SK-N-SH (cell line): ENCODE measurements at regions not wholly inside any gene's neighbourhood (a gene's known extent, or its start where the extent isn't known, plus 50 kb on each side); places are given as distances from the start of the nearest gene placed in this dataset.

Experiments
- TF ChIP-seq, protein P1 (sequence below): fragments of 200-600 bp; sonication (generic); IDR thresholded peaks from 2 replicates; pipeline ENCODE4 v1.6.1; 2017; ENCODE audit warnings: antibody characterized with exemption, mild to moderate bottlenecking, moderate library complexity
- TF ChIP-seq, protein P2 (sequence below): IDR thresholded peaks from 2 replicates; pipeline ENCODE4 v1.6.1; 2012; ENCODE audit warnings: mild to moderate bottlenecking, low read depth, low read length, moderate library complexity

DNA sequence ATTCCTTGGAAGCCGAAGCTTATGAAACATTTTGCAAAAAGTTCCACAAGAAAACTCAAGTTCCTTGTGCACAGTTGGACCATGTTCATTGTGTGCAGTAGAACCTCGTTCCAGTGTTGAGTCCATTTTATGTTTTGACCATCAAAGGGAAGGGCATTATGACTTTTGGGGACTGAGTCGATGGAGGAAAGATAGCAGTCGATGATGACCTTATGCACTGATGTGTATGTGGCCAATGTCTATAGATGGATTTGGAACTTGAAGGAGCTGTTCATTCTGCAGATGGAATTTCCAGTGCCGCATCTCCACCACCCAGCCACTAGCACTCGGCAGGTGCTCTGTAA is 71.5 kb upstream of the IGLL5 start:
- TF ChIP-seq, protein P1, sequence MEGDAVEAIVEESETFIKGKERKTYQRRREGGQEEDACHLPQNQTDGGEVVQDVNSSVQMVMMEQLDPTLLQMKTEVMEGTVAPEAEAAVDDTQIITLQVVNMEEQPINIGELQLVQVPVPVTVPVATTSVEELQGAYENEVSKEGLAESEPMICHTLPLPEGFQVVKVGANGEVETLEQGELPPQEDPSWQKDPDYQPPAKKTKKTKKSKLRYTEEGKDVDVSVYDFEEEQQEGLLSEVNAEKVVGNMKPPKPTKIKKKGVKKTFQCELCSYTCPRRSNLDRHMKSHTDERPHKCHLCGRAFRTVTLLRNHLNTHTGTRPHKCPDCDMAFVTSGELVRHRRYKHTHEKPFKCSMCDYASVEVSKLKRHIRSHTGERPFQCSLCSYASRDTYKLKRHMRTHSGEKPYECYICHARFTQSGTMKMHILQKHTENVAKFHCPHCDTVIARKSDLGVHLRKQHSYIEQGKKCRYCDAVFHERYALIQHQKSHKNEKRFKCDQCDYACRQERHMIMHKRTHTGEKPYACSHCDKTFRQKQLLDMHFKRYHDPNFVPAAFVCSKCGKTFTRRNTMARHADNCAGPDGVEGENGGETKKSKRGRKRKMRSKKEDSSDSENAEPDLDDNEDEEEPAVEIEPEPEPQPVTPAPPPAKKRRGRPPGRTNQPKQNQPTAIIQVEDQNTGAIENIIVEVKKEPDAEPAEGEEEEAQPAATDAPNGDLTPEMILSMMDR: no peak
- TF ChIP-seq, protein P2, sequence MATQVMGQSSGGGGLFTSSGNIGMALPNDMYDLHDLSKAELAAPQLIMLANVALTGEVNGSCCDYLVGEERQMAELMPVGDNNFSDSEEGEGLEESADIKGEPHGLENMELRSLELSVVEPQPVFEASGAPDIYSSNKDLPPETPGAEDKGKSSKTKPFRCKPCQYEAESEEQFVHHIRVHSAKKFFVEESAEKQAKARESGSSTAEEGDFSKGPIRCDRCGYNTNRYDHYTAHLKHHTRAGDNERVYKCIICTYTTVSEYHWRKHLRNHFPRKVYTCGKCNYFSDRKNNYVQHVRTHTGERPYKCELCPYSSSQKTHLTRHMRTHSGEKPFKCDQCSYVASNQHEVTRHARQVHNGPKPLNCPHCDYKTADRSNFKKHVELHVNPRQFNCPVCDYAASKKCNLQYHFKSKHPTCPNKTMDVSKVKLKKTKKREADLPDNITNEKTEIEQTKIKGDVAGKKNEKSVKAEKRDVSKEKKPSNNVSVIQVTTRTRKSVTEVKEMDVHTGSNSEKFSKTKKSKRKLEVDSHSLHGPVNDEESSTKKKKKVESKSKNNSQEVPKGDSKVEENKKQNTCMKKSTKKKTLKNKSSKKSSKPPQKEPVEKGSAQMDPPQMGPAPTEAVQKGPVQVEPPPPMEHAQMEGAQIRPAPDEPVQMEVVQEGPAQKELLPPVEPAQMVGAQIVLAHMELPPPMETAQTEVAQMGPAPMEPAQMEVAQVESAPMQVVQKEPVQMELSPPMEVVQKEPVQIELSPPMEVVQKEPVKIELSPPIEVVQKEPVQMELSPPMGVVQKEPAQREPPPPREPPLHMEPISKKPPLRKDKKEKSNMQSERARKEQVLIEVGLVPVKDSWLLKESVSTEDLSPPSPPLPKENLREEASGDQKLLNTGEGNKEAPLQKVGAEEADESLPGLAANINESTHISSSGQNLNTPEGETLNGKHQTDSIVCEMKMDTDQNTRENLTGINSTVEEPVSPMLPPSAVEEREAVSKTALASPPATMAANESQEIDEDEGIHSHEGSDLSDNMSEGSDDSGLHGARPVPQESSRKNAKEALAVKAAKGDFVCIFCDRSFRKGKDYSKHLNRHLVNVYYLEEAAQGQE: no peak
